Neural crest cell (in vitro differentiated cells): ENCODE measurements at regions not wholly inside any gene's neighbourhood (a gene's known extent, or its start where the extent isn't known, plus 50 kb on each side); places are given as distances from the start of the nearest gene placed in this dataset.

Experiments
- DNase-seq: peaks from one replicate; pipeline ENCODE4 v3.0.0; 2021; ENCODE audit warnings: low read depth, mixed read lengths, low spot score
- H3K27ac Mint-ChIP-seq: one replicate; pipeline ENCODE4 v1.8.0; 2021; ENCODE audit warnings: mild to moderate bottlenecking, mixed read lengths; ENCODE audit not compliant: unreplicated experiment
- H3K27me3 Mint-ChIP-seq: 2 replicates; pipeline ENCODE4 v1.8.0; 2021; ENCODE audit warnings: low read depth, mild to moderate bottlenecking, mixed read lengths
- H3K36me3 Mint-ChIP-seq: 2 replicates; pipeline ENCODE4 v1.8.0; 2021; ENCODE audit warnings: low read depth, mild to moderate bottlenecking, mixed read lengths
- H3K4me1 Mint-ChIP-seq: 2 replicates; pipeline ENCODE4 v1.8.0; 2021; ENCODE audit warnings: mixed read lengths
- H3K4me3 Mint-ChIP-seq: one replicate; pipeline ENCODE4 v1.8.0; 2021; ENCODE audit warnings: mild to moderate bottlenecking, mixed read lengths
- H3K9me3 Mint-ChIP-seq: 2 replicates; pipeline ENCODE4 v1.8.0; 2021; ENCODE audit warnings: mixed read lengths
- CTCF ChIP-seq: fragments of 200-600 bp; sonication (generic); conservative IDR thresholded peaks from 2 replicates; pipeline ENCODE4 v1.5.0; 2021; ENCODE audit warnings: antibody characterized with exemption, mild to moderate bottlenecking

GRCh38 chr1:29870621-29871020 is 634.3 kb downstream of the PTPRU start:
- Mint-ChIP-seq H3K4me3 (no peak overlapping the region), H3K27me3 (peaks cover 39% of the 10 kb centered on the region), H3K4me1 (no peaks in the 10 kb centered on the region), H3K36me3 (no peaks in the 10 kb centered on the region), H3K27ac (no peak overlapping the region), H3K9me3 (peaks cover 9% of the 10 kb centered on the region)
- DNase-seq: no peak
- no peak for TF ChIP-seq CTCF

GRCh38 chr1:29869802-29870201 is 633.5 kb downstream of the PTPRU start:
- Mint-ChIP-seq H3K36me3 (no peaks in the 10 kb centered on the region), H3K27me3 (peaks cover 43% of the 10 kb centered on the region), H3K4me1 (no peaks in the 10 kb centered on the region), H3K4me3 (no peak overlapping the region), H3K9me3 (peaks cover 9% of the 10 kb centered on the region), H3K27ac (no peak overlapping the region)
- no peak for TF ChIP-seq CTCF
- no peak for DNase-seq

GRCh38 chr1:29868944-29869343 is 632.6 kb downstream of the PTPRU start:
- no peak for DNase-seq
- H3K27me3 Mint-ChIP-seq: peaks cover 40% of the 10 kb centered on the region
- H3K36me3 Mint-ChIP-seq: no peaks in the 10 kb centered on the region
- TF ChIP-seq CTCF: no peak
- H3K27ac Mint-ChIP-seq: peak overlapping the region; percentile 32
- no peak overlapping the region for H3K4me3 Mint-ChIP-seq
- H3K9me3 Mint-ChIP-seq: peaks cover 9% of the 10 kb centered on the region
- no peaks in the 10 kb centered on the region for H3K4me1 Mint-ChIP-seq

- Mint-ChIP-seq H3K36me3 (no peaks in the 10 kb centered on the region), H3K4me1 (no peaks in the 10 kb centered on the region), H3K4me3 (no peak overlapping the region), H3K27ac (no peak overlapping the region), H3K9me3 (peaks cover 9% of the 10 kb centered on the region), H3K27me3 (peaks cover 33% of the 10 kb centered on the region)
- no peak for DNase-seq
- TF ChIP-seq CTCF: no peak
Measured at GRCh38 chr1:29868096-29868495, 631.8 kb downstream of the PTPRU start.

DNA sequence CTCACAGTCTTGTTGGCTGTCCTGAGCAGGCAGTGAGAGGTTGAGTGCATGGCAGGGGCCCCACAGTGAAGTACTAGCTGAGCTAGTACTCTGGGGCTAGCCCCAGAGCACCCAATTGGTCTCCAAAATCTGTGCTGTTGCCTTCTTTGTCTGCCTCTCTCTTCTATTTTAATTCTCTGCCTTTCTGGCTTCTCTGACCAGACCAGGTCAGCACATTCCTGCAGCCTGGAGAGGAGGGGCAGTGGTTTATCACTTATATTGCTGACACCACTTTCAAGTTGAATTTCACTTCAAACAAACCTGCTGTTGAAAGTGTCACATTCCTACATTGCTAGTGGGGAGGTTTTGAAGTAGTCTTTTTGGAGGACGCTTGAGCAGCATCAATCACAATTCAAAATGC is 628.7 kb downstream of the PTPRU start:
- Mint-ChIP-seq H3K36me3 (no peaks in the 10 kb centered on the region), H3K9me3 (peaks cover 17% of the 10 kb centered on the region), H3K4me3 (no peak overlapping the region), H3K27ac (no peak overlapping the region), H3K27me3 (peaks cover 27% of the 10 kb centered on the region), H3K4me1 (no peaks in the 10 kb centered on the region)
- TF ChIP-seq CTCF: no peak
- DNase-seq: no peak
